ENCODE measurements at regions not wholly inside any gene's neighbourhood (a gene's known extent, or its start where the extent isn't known, plus 50 kb on each side); places are given as distances from the start of the nearest gene placed in this dataset.

DNA sequence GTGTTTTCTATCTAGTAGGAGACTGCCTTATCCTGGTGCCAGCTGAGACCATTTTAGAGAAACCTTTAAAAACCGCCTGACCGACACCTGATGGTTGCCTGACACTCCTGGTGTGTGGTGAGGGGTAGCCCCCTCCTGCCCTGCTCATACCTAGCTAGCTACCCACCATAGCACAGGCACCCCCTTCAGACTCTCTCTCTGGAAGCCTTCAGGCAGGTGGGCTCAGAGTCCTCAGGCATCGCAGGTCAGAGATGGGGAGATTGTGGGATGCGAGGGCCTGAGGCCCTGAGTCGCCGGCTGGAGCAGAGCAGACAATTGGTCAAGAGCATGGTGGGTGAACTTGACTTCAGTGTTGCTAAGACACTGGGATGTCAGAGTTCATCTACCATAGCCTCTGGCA, 424.6 kb downstream of the BRD1 start:
- Mint-ChIP-seq H3K27me3 (no peaks in the 10 kb centered on the region), H3K9me3 (ENCODE audit: insufficient read depth) (no peaks in the 10 kb centered on the region), H3K4me3 (no peak overlapping the region), H3K4me1 (no peaks in the 10 kb centered on the region), H3K27ac (no peak overlapping the region)
- no peaks in the 10 kb centered on the region for H3K79me2 ChIP-seq (ENCODE audit: control insufficient read depth, insufficient read depth, low read length)
- H2AFZ ChIP-seq (ENCODE audit: insufficient read depth, low read depth, low read length, poor library complexity, severe bottlenecking): no peak overlapping the region
- DNase-seq (no peak), ATAC-seq (ENCODE audit: low read depth) (no peak)
- H3K4me1 ChIP-seq (ENCODE audit: control insufficient read depth in 2 of 2, insufficient read depth in 2 of 2, low read length in 2 of 2): no peaks in the 10 kb centered on the region
- no peak for TF ChIP-seq EZH2 (IDR thresholded peaks at IDR 0.05; ENCODE audit: borderline replicate concordance, insufficient read depth, low read depth, low read length, poor library complexity, severe bottlenecking)
- TF ChIP-seq, protein P1, sequence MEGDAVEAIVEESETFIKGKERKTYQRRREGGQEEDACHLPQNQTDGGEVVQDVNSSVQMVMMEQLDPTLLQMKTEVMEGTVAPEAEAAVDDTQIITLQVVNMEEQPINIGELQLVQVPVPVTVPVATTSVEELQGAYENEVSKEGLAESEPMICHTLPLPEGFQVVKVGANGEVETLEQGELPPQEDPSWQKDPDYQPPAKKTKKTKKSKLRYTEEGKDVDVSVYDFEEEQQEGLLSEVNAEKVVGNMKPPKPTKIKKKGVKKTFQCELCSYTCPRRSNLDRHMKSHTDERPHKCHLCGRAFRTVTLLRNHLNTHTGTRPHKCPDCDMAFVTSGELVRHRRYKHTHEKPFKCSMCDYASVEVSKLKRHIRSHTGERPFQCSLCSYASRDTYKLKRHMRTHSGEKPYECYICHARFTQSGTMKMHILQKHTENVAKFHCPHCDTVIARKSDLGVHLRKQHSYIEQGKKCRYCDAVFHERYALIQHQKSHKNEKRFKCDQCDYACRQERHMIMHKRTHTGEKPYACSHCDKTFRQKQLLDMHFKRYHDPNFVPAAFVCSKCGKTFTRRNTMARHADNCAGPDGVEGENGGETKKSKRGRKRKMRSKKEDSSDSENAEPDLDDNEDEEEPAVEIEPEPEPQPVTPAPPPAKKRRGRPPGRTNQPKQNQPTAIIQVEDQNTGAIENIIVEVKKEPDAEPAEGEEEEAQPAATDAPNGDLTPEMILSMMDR (IDR thresholded peaks at IDR 0.05): no peak
- H3K9ac ChIP-seq (ENCODE audit: low read length): no peak overlapping the region
- POLR2A ChIA-PET: no interaction called here
- H3K4me3 ChIP-seq (ENCODE audit: control extremely low read depth in 1 of 5, extremely low read depth in 1 of 5, insufficient read depth in 1 of 5, low read depth in 2 of 5, low read length in 4 of 5): no peak overlapping the region
- intact Hi-C loops (cut with micrococcal nuclease): no loop called here
- no CpG with 5 or more reads among the region's 6 CpGs for WGBS (ENCODE audit: insufficient coverage)
- H4K20me1 ChIP-seq (ENCODE audit: control insufficient read depth, insufficient read depth, low read length, poor library complexity, severe bottlenecking): no peaks in the 10 kb centered on the region
- H3K9me3 ChIP-seq (ENCODE audit: control extremely low read depth in 1 of 3, control insufficient read depth in 2 of 3, insufficient read depth in 1 of 3, low read length in 2 of 3): peaks cover 0 to 6% (median 0%) of the 10 kb centered on the region in 3 donors
- H3K27ac ChIP-seq (ENCODE audit: low read length in 2 of 2): no peak overlapping the region
- CTCF ChIA-PET: no interaction called here
- no peaks in the 10 kb centered on the region for H3K27me3 ChIP-seq (replicated peaks in 1 of 4; ENCODE audit: control extremely low read depth in 1 of 4, control insufficient read depth in 3 of 4, insufficient read depth in 4 of 4, low read length in 3 of 4)
- H3K36me3 ChIP-seq (replicated peaks in 1 of 2; ENCODE audit: control extremely low read depth in 1 of 2, control insufficient read depth in 1 of 2, extremely low read depth in 1 of 2, insufficient read depth in 2 of 2, low read length in 1 of 2): no peaks in the 10 kb centered on the region
- H3K4me2 ChIP-seq (replicated peaks; ENCODE audit: low read depth, low read length, poor library complexity, severe bottlenecking): no peak overlapping the region

DNA sequence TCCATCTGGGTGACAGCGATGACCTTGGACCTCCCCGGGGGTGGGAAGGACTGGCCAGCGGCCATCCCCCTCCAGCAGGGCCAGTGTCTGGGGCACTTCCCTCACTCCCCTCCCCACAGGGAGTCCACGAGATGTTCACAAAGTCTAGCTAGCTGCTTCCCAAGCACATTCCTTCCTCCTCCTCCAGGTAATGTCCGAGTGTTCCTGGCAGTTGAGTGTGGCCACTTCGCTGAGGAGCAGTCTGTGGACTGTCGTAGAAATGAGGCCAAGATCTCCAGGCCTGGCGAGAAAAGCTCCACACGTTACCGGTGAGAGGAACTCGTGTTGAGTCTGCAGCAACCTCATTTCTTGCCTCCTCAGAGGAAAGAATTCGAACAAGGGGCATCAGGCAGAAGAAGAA, 425.5 kb downstream of the BRD1 start:
- H3K4me3 ChIP-seq (ENCODE audit: control extremely low read depth in 1 of 5, extremely low read depth in 1 of 5, insufficient read depth in 1 of 5, low read depth in 2 of 5, low read length in 4 of 5): no peak overlapping the region
- ATAC-seq (ENCODE audit: low read depth): no peak
- H3K9ac ChIP-seq (ENCODE audit: low read length): no peak overlapping the region
- H3K9me3 ChIP-seq (ENCODE audit: control extremely low read depth in 1 of 3, control insufficient read depth in 2 of 3, insufficient read depth in 1 of 3, low read length in 2 of 3): peaks cover 0 to 8% (median 0%) of the 10 kb centered on the region in 3 donors
- no peaks in the 10 kb centered on the region for H3K79me2 ChIP-seq (ENCODE audit: control insufficient read depth, insufficient read depth, low read length)
- no peak overlapping the region for H2AFZ ChIP-seq (ENCODE audit: insufficient read depth, low read depth, low read length, poor library complexity, severe bottlenecking)
- H3K27me3 Mint-ChIP-seq: peaks cover 3% of the 10 kb centered on the region
- POLR2A ChIA-PET: no interaction called here
- no peaks in the 10 kb centered on the region for H4K20me1 ChIP-seq (ENCODE audit: control insufficient read depth, insufficient read depth, low read length, poor library complexity, severe bottlenecking)
- H3K27ac ChIP-seq (ENCODE audit: low read length in 2 of 2): no peak overlapping the region
- 90% methylated on average over 11 of the region's 12 CpGs for WGBS (ENCODE audit: insufficient coverage)
- intact Hi-C loops (cut with micrococcal nuclease): no loop called here
- no peak overlapping the region for H3K4me3 Mint-ChIP-seq
- DNase-seq: no peak
- H3K4me2 ChIP-seq (replicated peaks; ENCODE audit: low read depth, low read length, poor library complexity, severe bottlenecking): no peak overlapping the region
- H3K4me1 Mint-ChIP-seq: no peaks in the 10 kb centered on the region
- H3K4me1 ChIP-seq (ENCODE audit: control insufficient read depth in 2 of 2, insufficient read depth in 2 of 2, low read length in 2 of 2): no peaks in the 10 kb centered on the region
- H3K9me3 Mint-ChIP-seq (ENCODE audit: insufficient read depth): no peaks in the 10 kb centered on the region
- CTCF ChIA-PET: no interaction called here
- no peaks in the 10 kb centered on the region for H3K27me3 ChIP-seq (replicated peaks in 1 of 4; ENCODE audit: control extremely low read depth in 1 of 4, control insufficient read depth in 3 of 4, insufficient read depth in 4 of 4, low read length in 3 of 4)
- TF ChIP-seq EZH2 (IDR thresholded peaks at IDR 0.05; ENCODE audit: borderline replicate concordance, insufficient read depth, low read depth, low read length, poor library complexity, severe bottlenecking): no peak
- TF ChIP-seq, protein P1 (IDR thresholded peaks at IDR 0.05): no peak
- H3K36me3 ChIP-seq (replicated peaks in 1 of 2; ENCODE audit: control extremely low read depth in 1 of 2, control insufficient read depth in 1 of 2, extremely low read depth in 1 of 2, insufficient read depth in 2 of 2, low read length in 1 of 2): no peaks in the 10 kb centered on the region
- H3K27ac Mint-ChIP-seq: no peak overlapping the region
